GM12872 (cell line): ENCODE measurements at regions not wholly inside any gene's neighbourhood (a gene's known extent, or its start where the extent isn't known, plus 50 kb on each side); places are given as distances from the start of the nearest gene placed in this dataset.

Experiments
- CTCF ChIP-seq: IDR thresholded peaks from 3 replicates; pipeline ENCODE4 v1.5.1; 2011; ENCODE audit warnings: low read depth, mild to moderate bottlenecking, low read length, moderate library complexity; ENCODE audit not compliant: insufficient read depth

GRCh38 chr20:60638430-60639098 lies 613.5 kb upstream of the CDH4 start:
- TF ChIP-seq CTCF: no peak

GRCh38 chr20:60641879-60642447 lies 610.1 kb upstream of the CDH4 start:
- no peak for TF ChIP-seq CTCF

- no peak for TF ChIP-seq CTCF
Observed at GRCh38 chr20:60642541-60642940, 609.5 kb upstream of the CDH4 start.

- TF ChIP-seq CTCF: no peak
Observed at GRCh38 chr20:60648556-60648955, 603.5 kb upstream of the CDH4 start.

GRCh38 chr20:60649541-60649940 lies 602.5 kb upstream of the CDH4 start:
- TF ChIP-seq CTCF: no peak

GRCh38 chr20:60650087-60650486 lies 602.0 kb upstream of the CDH4 start:
- TF ChIP-seq CTCF: no peak

- TF ChIP-seq CTCF: no peak
Observed at GRCh38 chr20:60652046-60652445, 600.0 kb upstream of the CDH4 start.

GRCh38 chr20:60652615-60653014 lies 599.4 kb upstream of the CDH4 start:
- no peak for TF ChIP-seq CTCF
